ENCODE measurements at regions not wholly inside any gene's neighbourhood (a gene's known extent, or its start where the extent isn't known, plus 50 kb on each side); places are given as distances from the start of the nearest gene placed in this dataset.

DNA sequence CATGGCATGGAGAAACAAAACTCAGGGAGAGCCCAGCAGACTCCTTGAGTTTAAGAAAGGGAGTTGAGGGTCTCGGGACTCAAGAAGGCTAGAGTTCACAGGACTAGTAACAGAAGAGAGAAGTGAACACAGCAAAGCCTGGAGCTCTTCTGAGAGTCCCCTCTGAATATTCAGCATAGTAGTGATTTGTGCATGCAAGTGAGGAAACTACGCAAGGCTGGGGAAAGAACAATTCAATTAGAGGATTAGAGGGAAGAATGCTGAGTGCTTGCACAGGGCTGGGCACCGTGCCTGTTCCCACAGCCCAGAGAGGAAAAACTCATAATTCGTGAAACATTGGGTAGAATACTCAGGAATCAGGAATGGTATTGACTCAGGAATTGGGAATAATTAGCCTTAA, 540.0 kb upstream of the SALL1 start:
- no peak overlapping the region for H3K4me3 ChIP-seq
- ATAC-seq (ENCODE audit: insufficient read depth, low FRiP score), result no peak
- WGBS, 2 donors, result 90 to 96% methylated on average over 4 of the region's 4 CpGs
- H3K36me3 ChIP-seq (ENCODE audit: control insufficient read depth in 4 of 4, insufficient read depth in 4 of 4, low read length in 4 of 4), result no peaks in the 10 kb centered on the region
- H3K27me3 ChIP-seq (ENCODE audit: control insufficient read depth in 3 of 3, insufficient read depth in 3 of 3, low read length in 2 of 3), result no peaks in the 10 kb centered on the region
- no peak overlapping the region for H3K9ac ChIP-seq (ENCODE audit: insufficient read depth in 1 of 2, low read length in 2 of 2)
- H3K27ac ChIP-seq (ENCODE audit: low read depth in 1 of 2, low read length in 1 of 2), result no peak overlapping the region
- DNase-seq, result no peak
- TF ChIP-seq, protein P1, sequence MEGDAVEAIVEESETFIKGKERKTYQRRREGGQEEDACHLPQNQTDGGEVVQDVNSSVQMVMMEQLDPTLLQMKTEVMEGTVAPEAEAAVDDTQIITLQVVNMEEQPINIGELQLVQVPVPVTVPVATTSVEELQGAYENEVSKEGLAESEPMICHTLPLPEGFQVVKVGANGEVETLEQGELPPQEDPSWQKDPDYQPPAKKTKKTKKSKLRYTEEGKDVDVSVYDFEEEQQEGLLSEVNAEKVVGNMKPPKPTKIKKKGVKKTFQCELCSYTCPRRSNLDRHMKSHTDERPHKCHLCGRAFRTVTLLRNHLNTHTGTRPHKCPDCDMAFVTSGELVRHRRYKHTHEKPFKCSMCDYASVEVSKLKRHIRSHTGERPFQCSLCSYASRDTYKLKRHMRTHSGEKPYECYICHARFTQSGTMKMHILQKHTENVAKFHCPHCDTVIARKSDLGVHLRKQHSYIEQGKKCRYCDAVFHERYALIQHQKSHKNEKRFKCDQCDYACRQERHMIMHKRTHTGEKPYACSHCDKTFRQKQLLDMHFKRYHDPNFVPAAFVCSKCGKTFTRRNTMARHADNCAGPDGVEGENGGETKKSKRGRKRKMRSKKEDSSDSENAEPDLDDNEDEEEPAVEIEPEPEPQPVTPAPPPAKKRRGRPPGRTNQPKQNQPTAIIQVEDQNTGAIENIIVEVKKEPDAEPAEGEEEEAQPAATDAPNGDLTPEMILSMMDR (IDR thresholded peaks at IDR 0.05; ENCODE audit: control extremely low read depth, extremely low read depth), result no peak
- peaks cover 0 to 3% (median under 1%) of the 10 kb centered on the region in 4 donors for H3K9me3 ChIP-seq (ENCODE audit: control insufficient read depth in 4 of 4, insufficient read depth in 3 of 4, low read length in 3 of 4)
- no peaks in the 10 kb centered on the region for H3K4me1 ChIP-seq (ENCODE audit: control insufficient read depth in 5 of 5, insufficient read depth in 5 of 5, low read length in 5 of 5)

DNA sequence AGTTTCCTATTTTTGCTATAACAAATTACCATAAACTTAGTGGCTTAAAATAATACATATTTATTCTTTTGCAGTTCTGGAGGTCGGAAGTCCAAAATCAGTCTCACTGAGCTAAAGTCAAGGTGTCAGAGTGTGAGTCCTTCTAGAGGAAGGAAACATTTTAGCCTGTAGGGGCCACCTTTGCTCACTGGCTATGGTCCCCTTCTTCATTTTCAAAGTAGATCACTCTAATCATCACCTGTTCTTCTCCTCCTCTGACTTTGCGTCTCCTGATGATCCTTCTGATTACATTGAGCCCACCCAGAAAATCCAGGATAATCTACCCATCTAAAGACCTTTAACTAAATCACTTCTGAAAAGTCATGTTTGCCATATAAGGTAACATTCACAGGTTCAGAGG, 534.4 kb upstream of the SALL1 start:
- Histone ChIP-seq H3K27me3 (ENCODE audit: control insufficient read depth in 3 of 3, insufficient read depth in 3 of 3, low read length in 2 of 3) (no peaks in the 10 kb centered on the region), H3K27ac (ENCODE audit: low read depth in 1 of 2, low read length in 1 of 2) (no peak overlapping the region), H3K9me3 (ENCODE audit: control insufficient read depth in 4 of 4, insufficient read depth in 3 of 4, low read length in 3 of 4) (peaks cover 0 to 1% (median 0%) of the 10 kb centered on the region in 4 donors), H3K4me3 (no peak overlapping the region), H3K36me3 (ENCODE audit: control insufficient read depth in 4 of 4, insufficient read depth in 4 of 4, low read length in 4 of 4) (no peaks in the 10 kb centered on the region), H3K9ac (ENCODE audit: insufficient read depth in 1 of 2, low read length in 2 of 2) (no peak overlapping the region), H3K4me1 (ENCODE audit: control insufficient read depth in 5 of 5, insufficient read depth in 5 of 5, low read length in 5 of 5) (no peaks in the 10 kb centered on the region)
- 91 to 93% methylated on average over 2 of the region's 2 CpGs for WGBS, 2 donors
- no peak for DNase-seq
- TF ChIP-seq, protein P1 (IDR thresholded peaks at IDR 0.05; ENCODE audit: control extremely low read depth, extremely low read depth), result no peak
- ATAC-seq (ENCODE audit: insufficient read depth, low FRiP score), result no peak

DNA sequence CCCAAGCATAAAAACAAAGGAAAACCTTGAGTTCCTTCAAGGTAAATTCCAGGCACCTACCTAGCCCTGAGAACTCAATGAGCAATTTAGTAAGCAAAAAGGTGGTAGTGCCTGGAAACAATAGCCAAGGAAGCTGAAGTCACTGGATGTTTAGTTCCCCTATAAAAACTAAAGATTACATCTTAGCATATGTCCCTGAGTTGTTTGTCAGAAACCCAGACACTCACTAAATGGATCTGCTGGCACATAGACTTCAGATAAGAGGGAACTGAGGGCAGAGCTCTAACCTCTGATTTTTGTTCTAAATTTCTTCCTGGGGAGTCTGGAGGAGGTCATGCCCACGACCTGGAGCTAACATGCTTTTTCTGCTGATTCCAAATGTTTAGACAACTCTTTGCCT, 532.8 kb upstream of the SALL1 start:
- Histone ChIP-seq H3K9ac (ENCODE audit: insufficient read depth in 1 of 2, low read length in 2 of 2) (no peak overlapping the region), H3K36me3 (ENCODE audit: control insufficient read depth in 4 of 4, insufficient read depth in 4 of 4, low read length in 4 of 4) (no peaks in the 10 kb centered on the region), H3K27ac (ENCODE audit: low read depth in 1 of 2, low read length in 1 of 2) (no peak overlapping the region), H3K27me3 (ENCODE audit: control insufficient read depth in 3 of 3, insufficient read depth in 3 of 3, low read length in 2 of 3) (no peaks in the 10 kb centered on the region), H3K4me3 (no peak overlapping the region), H3K4me1 (ENCODE audit: control insufficient read depth in 5 of 5, insufficient read depth in 5 of 5, low read length in 5 of 5) (no peaks in the 10 kb centered on the region), H3K9me3 (ENCODE audit: control insufficient read depth in 4 of 4, insufficient read depth in 3 of 4, low read length in 3 of 4) (peaks cover 0 to 1% (median 0%) of the 10 kb centered on the region in 4 donors)
- TF ChIP-seq, protein P1 (IDR thresholded peaks at IDR 0.05; ENCODE audit: control extremely low read depth, extremely low read depth), result no peak
- ATAC-seq (ENCODE audit: insufficient read depth, low FRiP score), result no peak
- no peak for DNase-seq
- 20 to 24% methylated on average over 1 of the region's 1 CpG for WGBS, 2 donors

DNA sequence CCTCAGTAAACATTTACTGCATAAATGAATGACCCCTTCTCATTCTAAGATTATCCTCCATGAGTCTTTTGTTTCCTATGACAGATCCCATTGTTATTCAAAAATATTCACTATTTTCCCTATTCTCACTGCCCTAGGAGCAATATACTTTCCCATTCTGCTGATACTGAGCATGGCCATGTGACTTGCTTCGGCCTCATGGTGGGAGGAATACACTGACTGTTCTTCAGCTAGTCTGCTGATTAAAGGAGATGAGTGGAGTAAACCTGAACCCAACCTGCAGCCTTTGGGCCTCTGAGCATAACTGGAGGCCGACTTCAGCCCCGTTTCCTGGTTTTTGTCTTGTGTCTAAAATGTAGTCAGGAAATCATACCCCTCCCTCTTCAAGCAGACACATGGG, 531.8 kb upstream of the SALL1 start:
- H3K27ac ChIP-seq (ENCODE audit: low read depth in 1 of 2, low read length in 1 of 2), result no peak overlapping the region
- no peak for DNase-seq
- TF ChIP-seq, protein P1 (IDR thresholded peaks at IDR 0.05; ENCODE audit: control extremely low read depth, extremely low read depth), result no peak

More for the DNA sequence above, 531.8 kb upstream of the SALL1 start:
- H3K4me1 ChIP-seq (ENCODE audit: control insufficient read depth in 5 of 5, insufficient read depth in 5 of 5, low read length in 5 of 5), result no peaks in the 10 kb centered on the region
- peaks cover 0 to 1% (median 0%) of the 10 kb centered on the region in 4 donors for H3K9me3 ChIP-seq (ENCODE audit: control insufficient read depth in 4 of 4, insufficient read depth in 3 of 4, low read length in 3 of 4)
- no peak overlapping the region for H3K4me3 ChIP-seq
- H3K36me3 ChIP-seq (ENCODE audit: control insufficient read depth in 4 of 4, insufficient read depth in 4 of 4, low read length in 4 of 4), result no peaks in the 10 kb centered on the region
- no peak overlapping the region for H3K9ac ChIP-seq (ENCODE audit: insufficient read depth in 1 of 2, low read length in 2 of 2)
- WGBS, 2 donors, result 55 to 59% methylated on average over 3 of the region's 3 CpGs
- no peak for ATAC-seq (ENCODE audit: insufficient read depth, low FRiP score)
- no peaks in the 10 kb centered on the region for H3K27me3 ChIP-seq (ENCODE audit: control insufficient read depth in 3 of 3, insufficient read depth in 3 of 3, low read length in 2 of 3)

All from lung (tissue), 11 donors.